Large intestine (tissue), 3 donors: ENCODE measurements at regions not wholly inside any gene's neighbourhood (a gene's known extent, or its start where the extent isn't known, plus 50 kb on each side); places are given as distances from the start of the nearest gene placed in this dataset.

Source experiments
- DNase-seq, 2 donors: peaks; one replicate each; pipeline versions ENCODE4 v3.0.0 to v3.0.0-alpha.2; 2013
- H3K27ac ChIP-seq: one replicate; pipeline ENCODE4 v1.5.1; 2013; ENCODE audit warnings: low read length
- H3K27me3 ChIP-seq: 2 replicates; pipeline ENCODE4 v1.6.1; 2013; ENCODE audit warnings: low read length; ENCODE audit not compliant: control insufficient read depth, insufficient read depth
- H3K36me3 ChIP-seq: 2 replicates; pipeline ENCODE4 v1.6.1; 2013; ENCODE audit warnings: low read length; ENCODE audit not compliant: control insufficient read depth, insufficient read depth
- H3K4me1 ChIP-seq: one replicate; pipeline ENCODE4 v1.6.1; 2013; ENCODE audit warnings: low read length; ENCODE audit not compliant: control insufficient read depth, insufficient read depth
- H3K4me3 ChIP-seq: one replicate; pipeline ENCODE4 v1.5.1; 2013; ENCODE audit warnings: low read length
- H3K9me3 ChIP-seq: one replicate; pipeline ENCODE4 v1.6.1; 2013; ENCODE audit warnings: mild to moderate bottlenecking, low read depth, low read length, moderate library complexity; ENCODE audit not compliant: control insufficient read depth
- WGBS: methylation state at CpG from one replicate; pipeline ENCODE4 v1.1.5; 2013; ENCODE audit warnings: low lambda C conversion rate; ENCODE audit not compliant: insufficient coverage; 5-methylcytosine and 5-hydroxymethylcytosine counted together

- WGBS = no CpG with 5 or more reads among the region's 4 CpGs
- Histone ChIP-seq H3K27ac (no peak overlapping the region), H3K36me3 (no peaks in the 10 kb centered on the region), H3K9me3 (no peaks in the 10 kb centered on the region), H3K4me1 (no peaks in the 10 kb centered on the region), H3K4me3 (no peak overlapping the region), H3K27me3 (no peaks in the 10 kb centered on the region)
- no peak for DNase-seq
Observed at GRCh38 chr18:38460657-38461056, 895.1 kb upstream of the CELF4 start.

GRCh38 chr18:38459131-38459994 is 893.8 kb upstream of the CELF4 start:
- Histone ChIP-seq H3K4me1 (no peaks in the 10 kb centered on the region), H3K27me3 (no peaks in the 10 kb centered on the region), H3K9me3 (no peaks in the 10 kb centered on the region), H3K27ac (no peak overlapping the region), H3K4me3 (no peak overlapping the region), H3K36me3 (no peaks in the 10 kb centered on the region)
- no peak for DNase-seq
- WGBS = 86% methylated on average over 1 of the region's 14 CpGs

- no peaks in the 10 kb centered on the region for H3K4me1 ChIP-seq
- WGBS = 52% methylated on average over 2 of the region's 3 CpGs
Observed at GRCh38 chr18:38458698-38459097, 893.1 kb upstream of the CELF4 start.

GRCh38 chr18:38456253-38456652 is 890.7 kb upstream of the CELF4 start:
- no peak for DNase-seq
- H3K9me3 ChIP-seq = no peaks in the 10 kb centered on the region
- no peaks in the 10 kb centered on the region for H3K4me1 ChIP-seq
- H3K27me3 ChIP-seq = no peaks in the 10 kb centered on the region
- H3K4me3 ChIP-seq = no peak overlapping the region
- no peak overlapping the region for H3K27ac ChIP-seq
- WGBS = 100% methylated on average over 3 of the region's 5 CpGs
- H3K36me3 ChIP-seq = no peaks in the 10 kb centered on the region

More at GRCh38 chr18:38458698-38459097, 893.1 kb upstream of the CELF4 start:
- no peak for DNase-seq
- Histone ChIP-seq H3K9me3 (no peaks in the 10 kb centered on the region), H3K36me3 (no peaks in the 10 kb centered on the region), H3K27me3 (no peaks in the 10 kb centered on the region), H3K4me3 (no peak overlapping the region), H3K27ac (no peak overlapping the region)

GRCh38 chr18:38454764-38455469 is 889.3 kb upstream of the CELF4 start:
- H3K27me3 ChIP-seq = no peaks in the 10 kb centered on the region
- no peak for DNase-seq
- no peaks in the 10 kb centered on the region for H3K4me1 ChIP-seq
- H3K27ac ChIP-seq = no peak overlapping the region
- no peaks in the 10 kb centered on the region for H3K36me3 ChIP-seq
- no CpG with 5 or more reads among the region's 1 CpG for WGBS
- no peak overlapping the region for H3K4me3 ChIP-seq
- no peaks in the 10 kb centered on the region for H3K9me3 ChIP-seq

- no peaks in the 10 kb centered on the region for H3K36me3 ChIP-seq
- H3K4me1 ChIP-seq = no peaks in the 10 kb centered on the region
- no peak for DNase-seq
- no peak overlapping the region for H3K4me3 ChIP-seq
- H3K9me3 ChIP-seq = no peaks in the 10 kb centered on the region
- 100% methylated on average over 1 of the region's 5 CpGs for WGBS
- no peak overlapping the region for H3K27ac ChIP-seq
- no peaks in the 10 kb centered on the region for H3K27me3 ChIP-seq
Observed at GRCh38 chr18:38453880-38454279, 888.3 kb upstream of the CELF4 start.

- Histone ChIP-seq H3K27ac (no peak overlapping the region), H3K36me3 (no peaks in the 10 kb centered on the region), H3K4me3 (no peak overlapping the region), H3K4me1 (no peaks in the 10 kb centered on the region), H3K9me3 (no peaks in the 10 kb centered on the region), H3K27me3 (no peaks in the 10 kb centered on the region)
- no peak for DNase-seq
- no CpG with 5 or more reads among the region's 4 CpGs for WGBS
Observed at GRCh38 chr18:38450876-38451275, 885.3 kb upstream of the CELF4 start.

- Histone ChIP-seq H3K36me3 (no peaks in the 10 kb centered on the region), H3K4me1 (no peaks in the 10 kb centered on the region), H3K27ac (no peak overlapping the region), H3K4me3 (no peak overlapping the region), H3K9me3 (no peaks in the 10 kb centered on the region), H3K27me3 (no peaks in the 10 kb centered on the region)
- WGBS = 100% methylated on average over 1 of the region's 1 CpG
- no peak for DNase-seq
Observed at GRCh38 chr18:38445804-38446145, 880.2 kb upstream of the CELF4 start.

- no peaks in the 10 kb centered on the region for H3K4me1 ChIP-seq
- H3K9me3 ChIP-seq = no peaks in the 10 kb centered on the region
- no peak overlapping the region for H3K27ac ChIP-seq
- no peaks in the 10 kb centered on the region for H3K27me3 ChIP-seq
- H3K36me3 ChIP-seq = no peaks in the 10 kb centered on the region
- no CpG with 5 or more reads among the region's 7 CpGs for WGBS
- no peak overlapping the region for H3K4me3 ChIP-seq
- no peak for DNase-seq
Observed at GRCh38 chr18:38444971-38445803, 879.6 kb upstream of the CELF4 start.

- Histone ChIP-seq H3K27ac (no peak overlapping the region), H3K9me3 (no peaks in the 10 kb centered on the region), H3K4me3 (no peak overlapping the region), H3K4me1 (no peaks in the 10 kb centered on the region), H3K36me3 (no peaks in the 10 kb centered on the region), H3K27me3 (no peaks in the 10 kb centered on the region)
- WGBS = no CpG with 5 or more reads among the region's 4 CpGs
- DNase-seq = no peak
Observed at GRCh38 chr18:38427736-38428135, 862.1 kb upstream of the CELF4 start.
